PC-3 (cell line): ENCODE measurements at regions not wholly inside any gene's neighbourhood (a gene's known extent, or its start where the extent isn't known, plus 50 kb on each side); places are given as distances from the start of the nearest gene placed in this dataset.

Source experiments
- EZH2 ChIP-seq: fragments of 300-600 bp; sonication (generic); IDR thresholded peaks from one replicate; pipeline ENCODE4 v1.6.1; 2017; ENCODE audit warnings: antibody characterized with exemption, mild to moderate bottlenecking, low read length; ENCODE audit not compliant: unreplicated experiment
- TF ChIP-seq, protein P1 (sequence below): fragments of 300-600 bp; sonication (generic); conservative IDR thresholded peaks from 2 replicates; pipeline ENCODE4 v1.5.1; 2017; ENCODE audit warnings: antibody characterized with exemption, low read depth, mild to moderate bottlenecking, low read length

DNA sequence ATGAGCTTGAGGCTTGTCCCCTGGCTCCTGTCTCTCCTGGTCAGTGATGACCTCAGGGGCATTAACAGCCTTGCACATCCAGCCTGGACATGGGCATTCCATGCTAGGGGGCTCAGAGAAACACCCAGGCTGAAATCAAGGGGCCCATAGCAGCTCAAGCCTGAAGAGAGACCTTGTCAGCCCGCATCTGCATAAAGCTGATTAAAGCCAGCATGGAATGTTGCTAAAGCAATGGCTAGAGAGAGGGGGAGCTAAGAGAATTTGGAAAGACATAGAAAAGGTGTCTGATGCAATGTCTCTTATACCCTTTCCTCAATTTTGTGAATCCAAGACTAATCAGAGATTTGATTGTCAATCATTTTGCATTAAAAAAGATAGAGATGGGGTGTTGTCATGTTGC, 51.4 kb upstream of the WSCD1 start:
- TF ChIP-seq, protein P1, sequence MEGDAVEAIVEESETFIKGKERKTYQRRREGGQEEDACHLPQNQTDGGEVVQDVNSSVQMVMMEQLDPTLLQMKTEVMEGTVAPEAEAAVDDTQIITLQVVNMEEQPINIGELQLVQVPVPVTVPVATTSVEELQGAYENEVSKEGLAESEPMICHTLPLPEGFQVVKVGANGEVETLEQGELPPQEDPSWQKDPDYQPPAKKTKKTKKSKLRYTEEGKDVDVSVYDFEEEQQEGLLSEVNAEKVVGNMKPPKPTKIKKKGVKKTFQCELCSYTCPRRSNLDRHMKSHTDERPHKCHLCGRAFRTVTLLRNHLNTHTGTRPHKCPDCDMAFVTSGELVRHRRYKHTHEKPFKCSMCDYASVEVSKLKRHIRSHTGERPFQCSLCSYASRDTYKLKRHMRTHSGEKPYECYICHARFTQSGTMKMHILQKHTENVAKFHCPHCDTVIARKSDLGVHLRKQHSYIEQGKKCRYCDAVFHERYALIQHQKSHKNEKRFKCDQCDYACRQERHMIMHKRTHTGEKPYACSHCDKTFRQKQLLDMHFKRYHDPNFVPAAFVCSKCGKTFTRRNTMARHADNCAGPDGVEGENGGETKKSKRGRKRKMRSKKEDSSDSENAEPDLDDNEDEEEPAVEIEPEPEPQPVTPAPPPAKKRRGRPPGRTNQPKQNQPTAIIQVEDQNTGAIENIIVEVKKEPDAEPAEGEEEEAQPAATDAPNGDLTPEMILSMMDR, result no peak
- TF ChIP-seq EZH2, result no peak
